ENCODE measurements at regions not wholly inside any gene's neighbourhood (a gene's known extent, or its start where the extent isn't known, plus 50 kb on each side); places are given as distances from the start of the nearest gene placed in this dataset.

GRCh38 chr2:59746291-59746690 is 807.2 kb downstream of the BCL11A start:
- no peaks in the 10 kb centered on the region for H3K36me3 Mint-ChIP-seq (ENCODE audit: insufficient read depth, unreplicated experiment)
- peaks cover 2% of the 10 kb centered on the region for H3K9me3 Mint-ChIP-seq (ENCODE audit: low read depth, unreplicated experiment)
- DNase-seq: no peak
- CTCF ChIA-PET: no interaction called here
- H3K4me1 Mint-ChIP-seq (ENCODE audit: low read depth, unreplicated experiment): peaks cover 9% of the 10 kb centered on the region
- H3K27ac Mint-ChIP-seq (ENCODE audit: unreplicated experiment): no peak overlapping the region
- no peaks in the 10 kb centered on the region for H3K27me3 Mint-ChIP-seq (ENCODE audit: unreplicated experiment)
- no peak overlapping the region for H3K4me3 Mint-ChIP-seq (ENCODE audit: low read depth, unreplicated experiment)
- intact Hi-C loops (cut with micrococcal nuclease; ENCODE audit: unreplicated experiment): no loop called here
- TF ChIP-seq CTCF (IDR thresholded peaks at IDR 0.05; ENCODE audit: unreplicated experiment): no peak
- no TSS peak for BruUV-seq (replicated peaks)

- CTCF ChIA-PET: no interaction called here
- intact Hi-C loops (cut with micrococcal nuclease; ENCODE audit: unreplicated experiment): no loop called here
- no peak for DNase-seq
- peaks cover 2% of the 10 kb centered on the region for H3K9me3 Mint-ChIP-seq (ENCODE audit: low read depth, unreplicated experiment)
- no TSS peak for BruUV-seq (replicated peaks)
- TF ChIP-seq CTCF (IDR thresholded peaks at IDR 0.05; ENCODE audit: unreplicated experiment): no peak
- H3K4me3 Mint-ChIP-seq (ENCODE audit: low read depth, unreplicated experiment): no peak overlapping the region
- no peak overlapping the region for H3K27ac Mint-ChIP-seq (ENCODE audit: unreplicated experiment)
- H3K4me1 Mint-ChIP-seq (ENCODE audit: low read depth, unreplicated experiment): peaks cover 9% of the 10 kb centered on the region
- no peaks in the 10 kb centered on the region for H3K27me3 Mint-ChIP-seq (ENCODE audit: unreplicated experiment)
- H3K36me3 Mint-ChIP-seq (ENCODE audit: insufficient read depth, unreplicated experiment): no peaks in the 10 kb centered on the region
Observed at GRCh38 chr2:59745085-59745484, 808.4 kb downstream of the BCL11A start.

GRCh38 chr2:59744436-59744835 is 809.0 kb downstream of the BCL11A start:
- BruUV-seq (replicated peaks): no TSS peak
- DNase-seq: no peak
- TF ChIP-seq CTCF (IDR thresholded peaks at IDR 0.05; ENCODE audit: unreplicated experiment): no peak
- CTCF ChIA-PET: no interaction called here
- intact Hi-C loops (cut with micrococcal nuclease; ENCODE audit: unreplicated experiment): no loop called here
- Mint-ChIP-seq H3K4me1 (ENCODE audit: low read depth, unreplicated experiment) (peaks cover 5% of the 10 kb centered on the region), H3K27ac (ENCODE audit: unreplicated experiment) (no peak overlapping the region), H3K36me3 (ENCODE audit: insufficient read depth, unreplicated experiment) (no peaks in the 10 kb centered on the region), H3K4me3 (ENCODE audit: low read depth, unreplicated experiment) (no peak overlapping the region), H3K9me3 (ENCODE audit: low read depth, unreplicated experiment) (peaks cover 2% of the 10 kb centered on the region), H3K27me3 (ENCODE audit: unreplicated experiment) (no peaks in the 10 kb centered on the region)

GRCh38 chr2:59741840-59742239 is 811.6 kb downstream of the BCL11A start:
- BruUV-seq (replicated peaks): no TSS peak
- H3K27me3 Mint-ChIP-seq (ENCODE audit: unreplicated experiment): no peaks in the 10 kb centered on the region
- TF ChIP-seq CTCF (IDR thresholded peaks at IDR 0.05; ENCODE audit: unreplicated experiment): no peak
- CTCF ChIA-PET: no interaction called here
- H3K4me3 Mint-ChIP-seq (ENCODE audit: low read depth, unreplicated experiment): no peak overlapping the region
- no peaks in the 10 kb centered on the region for H3K4me1 Mint-ChIP-seq (ENCODE audit: low read depth, unreplicated experiment)
- H3K9me3 Mint-ChIP-seq (ENCODE audit: low read depth, unreplicated experiment): peaks cover 2% of the 10 kb centered on the region
- H3K27ac Mint-ChIP-seq (ENCODE audit: unreplicated experiment): no peak overlapping the region
- H3K36me3 Mint-ChIP-seq (ENCODE audit: insufficient read depth, unreplicated experiment): no peaks in the 10 kb centered on the region
- intact Hi-C loops (cut with micrococcal nuclease; ENCODE audit: unreplicated experiment): no loop called here
- DNase-seq: no peak

- no peak for DNase-seq
- intact Hi-C loops (cut with micrococcal nuclease; ENCODE audit: unreplicated experiment): no loop called here
- Mint-ChIP-seq H3K4me1 (ENCODE audit: low read depth, unreplicated experiment) (no peaks in the 10 kb centered on the region), H3K27ac (ENCODE audit: unreplicated experiment) (no peak overlapping the region), H3K9me3 (ENCODE audit: low read depth, unreplicated experiment) (peaks cover 2% of the 10 kb centered on the region), H3K36me3 (ENCODE audit: insufficient read depth, unreplicated experiment) (no peaks in the 10 kb centered on the region), H3K4me3 (ENCODE audit: low read depth, unreplicated experiment) (no peak overlapping the region), H3K27me3 (ENCODE audit: unreplicated experiment) (no peaks in the 10 kb centered on the region)
- TF ChIP-seq CTCF (IDR thresholded peaks at IDR 0.05; ENCODE audit: unreplicated experiment): no peak
- no TSS peak for BruUV-seq (replicated peaks)
- CTCF ChIA-PET: no interaction called here
Observed at GRCh38 chr2:59739166-59739565, 814.3 kb downstream of the BCL11A start.

All from Calu3 (cell line).